ENCODE measurements at regions not wholly inside any gene's neighbourhood (a gene's known extent, or its start where the extent isn't known, plus 50 kb on each side); places are given as distances from the start of the nearest gene placed in this dataset.

DNA sequence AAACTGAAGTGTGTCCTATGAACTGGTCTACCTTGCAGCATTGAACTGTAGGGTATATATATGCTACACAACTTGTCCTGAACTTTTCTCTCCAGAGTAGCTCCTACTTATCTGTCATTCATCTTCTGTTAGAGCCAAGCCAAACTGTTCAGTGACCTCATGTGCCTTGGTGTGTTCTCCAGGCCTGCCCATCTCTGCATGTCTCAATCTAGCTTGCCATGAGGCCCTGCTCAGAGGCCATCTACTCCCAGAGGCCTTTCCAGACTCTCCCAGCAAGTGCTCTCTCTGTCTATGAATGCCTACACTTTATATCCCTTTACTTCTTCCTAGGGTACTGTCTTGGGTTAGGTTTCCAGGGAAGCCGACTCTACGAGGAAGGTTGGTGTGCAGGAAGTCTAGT lies 99.8 kb upstream of the MTPN start:
- TF ChIP-seq CTCF (IDR thresholded peaks at IDR 0.05; ENCODE audit: insufficient read depth in 1 of 2, low read depth in 1 of 2, low read length in 1 of 2, severe bottlenecking in 1 of 2, unreplicated experiment in 1 of 2), result no peak
- ChIA-PET CTCF (no interaction called here), POLR2A (no interaction called here)
- Histone ChIP-seq H3K27me3 (replicated peaks; ENCODE audit: control insufficient read depth, insufficient read depth, low read length) (no peaks in the 10 kb centered on the region), H3K9me3 (no peaks in the 10 kb centered on the region; the same call in 1 of the 2 replicates), H3K36me3 (ENCODE audit: control insufficient read depth, insufficient read depth, low read length) (no peaks in the 10 kb centered on the region), H3K4me1 (no peaks in the 10 kb centered on the region), H3K4me3 (ENCODE audit: low read depth, low read length) (no peak overlapping the region)
- intact Hi-C loops (cut with micrococcal nuclease; ENCODE audit: unreplicated experiment), result no loop called here
- H3K9me3 Mint-ChIP-seq (ENCODE audit: unreplicated experiment), result no peaks in the 10 kb centered on the region
- H3K27me3 Mint-ChIP-seq (ENCODE audit: insufficient read depth, unreplicated experiment), result peaks cover 12% of the 10 kb centered on the region
- H3K4me1 Mint-ChIP-seq (ENCODE audit: low read depth, unreplicated experiment), result no peaks in the 10 kb centered on the region
- no peak overlapping the region for H3K4me3 Mint-ChIP-seq (ENCODE audit: unreplicated experiment)
- no TSS peak for BruUV-seq (replicated peaks)
- no peaks in the 10 kb centered on the region for H3K36me3 Mint-ChIP-seq (ENCODE audit: insufficient read depth, unreplicated experiment)
- H3K27ac Mint-ChIP-seq (ENCODE audit: unreplicated experiment), result no peak overlapping the region
- DNase-seq, result no peak

GRCh38 chr7:136074843-136075242 lies 97.7 kb upstream of the MTPN start:
- no peak for DNase-seq
- H3K9me3 ChIP-seq, result no peaks in the 10 kb centered on the region
- no peak overlapping the region for H3K4me3 ChIP-seq (ENCODE audit: low read depth, low read length)
- Mint-ChIP-seq H3K4me1 (ENCODE audit: low read depth, unreplicated experiment) (no peaks in the 10 kb centered on the region), H3K27me3 (ENCODE audit: insufficient read depth, unreplicated experiment) (peaks cover 12% of the 10 kb centered on the region), H3K27ac (ENCODE audit: unreplicated experiment) (no peak overlapping the region), H3K4me3 (ENCODE audit: unreplicated experiment) (no peak overlapping the region), H3K9me3 (ENCODE audit: unreplicated experiment) (no peaks in the 10 kb centered on the region), H3K36me3 (ENCODE audit: insufficient read depth, unreplicated experiment) (no peaks in the 10 kb centered on the region)
- no peaks in the 10 kb centered on the region for H3K36me3 ChIP-seq (ENCODE audit: control insufficient read depth, insufficient read depth, low read length)
- intact Hi-C loops (cut with micrococcal nuclease; ENCODE audit: unreplicated experiment), result no loop called here
- ChIA-PET POLR2A (no interaction called here), CTCF (no interaction called here)
- H3K4me1 ChIP-seq, result no peaks in the 10 kb centered on the region
- no peaks in the 10 kb centered on the region for H3K27me3 ChIP-seq (replicated peaks; ENCODE audit: control insufficient read depth, insufficient read depth, low read length)
- no peak for TF ChIP-seq CTCF (IDR thresholded peaks at IDR 0.05; ENCODE audit: insufficient read depth in 1 of 2, low read depth in 1 of 2, low read length in 1 of 2, severe bottlenecking in 1 of 2, unreplicated experiment in 1 of 2)
- no TSS peak for BruUV-seq (replicated peaks)

- DNase-seq, result no peak
- H3K4me3 Mint-ChIP-seq (ENCODE audit: unreplicated experiment), result no peak overlapping the region
- no peak overlapping the region for H3K27ac Mint-ChIP-seq (ENCODE audit: unreplicated experiment)
- peaks cover 8% of the 10 kb centered on the region for H3K27me3 Mint-ChIP-seq (ENCODE audit: insufficient read depth, unreplicated experiment)
- H3K36me3 Mint-ChIP-seq (ENCODE audit: insufficient read depth, unreplicated experiment), result no peaks in the 10 kb centered on the region
- no peak overlapping the region for H3K4me3 ChIP-seq (ENCODE audit: low read depth, low read length)
- H3K36me3 ChIP-seq (ENCODE audit: control insufficient read depth, insufficient read depth, low read length), result no peaks in the 10 kb centered on the region
- H3K9me3 Mint-ChIP-seq (ENCODE audit: unreplicated experiment), result no peaks in the 10 kb centered on the region
- no peak for TF ChIP-seq CTCF (IDR thresholded peaks at IDR 0.05; ENCODE audit: insufficient read depth in 1 of 2, low read depth in 1 of 2, low read length in 1 of 2, severe bottlenecking in 1 of 2, unreplicated experiment in 1 of 2)
- intact Hi-C loops (cut with micrococcal nuclease; ENCODE audit: unreplicated experiment), result no loop called here
- H3K4me1 Mint-ChIP-seq (ENCODE audit: low read depth, unreplicated experiment), result no peaks in the 10 kb centered on the region
- POLR2A ChIA-PET, result no interaction called here
- H3K4me1 ChIP-seq, result no peaks in the 10 kb centered on the region
- H3K9me3 ChIP-seq, result no peaks in the 10 kb centered on the region
- BruUV-seq (replicated peaks), result no TSS peak
- CTCF ChIA-PET, result no interaction called here
- H3K27me3 ChIP-seq (replicated peaks; ENCODE audit: control insufficient read depth, insufficient read depth, low read length), result no peaks in the 10 kb centered on the region
Observed at GRCh38 chr7:136072447-136072846, 95.3 kb upstream of the MTPN start.
